ENCODE measurements at regions not wholly inside any gene's neighbourhood (a gene's known extent, or its start where the extent isn't known, plus 50 kb on each side); places are given as distances from the start of the nearest gene placed in this dataset.

DNA sequence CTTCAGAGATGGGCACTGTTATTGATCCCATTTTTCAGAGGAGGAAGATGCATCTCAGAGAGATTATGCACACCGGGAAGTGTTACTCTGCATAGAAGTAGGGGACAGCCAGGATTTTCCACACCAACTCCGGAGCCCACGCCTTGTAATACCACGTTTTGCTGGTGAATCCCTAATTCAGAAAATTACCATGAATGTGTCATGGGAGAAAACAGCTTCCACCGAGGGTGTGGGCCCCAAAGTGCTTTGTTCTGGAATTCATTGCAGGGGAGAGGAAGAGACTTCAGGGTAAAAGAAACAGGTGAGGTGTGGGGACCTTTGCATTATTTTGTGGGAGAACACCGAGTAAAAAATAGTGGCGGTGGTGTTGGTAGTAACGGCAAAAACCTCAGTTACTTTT is 1051.4 kb upstream of the RBFOX1 start:
- no peak for DNase-seq (ENCODE audit: low spot score)

DNA sequence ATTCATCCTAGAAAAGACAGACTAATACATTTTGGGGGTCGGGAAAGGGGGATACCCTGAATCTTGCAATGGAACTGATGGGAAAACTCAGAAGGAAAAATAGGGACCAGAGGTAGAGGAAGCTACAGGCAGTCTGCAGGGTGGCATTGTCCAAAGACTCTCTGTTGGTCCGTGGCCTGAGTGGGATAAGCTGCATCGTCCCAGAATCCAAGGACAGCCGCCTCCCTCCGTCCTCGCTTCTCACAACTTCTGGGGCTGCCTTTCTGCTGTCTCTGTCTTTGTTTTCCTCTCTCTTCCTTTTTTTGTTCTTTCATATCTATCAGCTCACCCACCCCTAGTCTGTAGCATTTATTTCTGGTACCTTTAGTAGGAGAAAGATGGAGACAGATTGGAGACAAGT is 1052.6 kb upstream of the RBFOX1 start:
- DNase-seq (ENCODE audit: low spot score) = no peak

DNA sequence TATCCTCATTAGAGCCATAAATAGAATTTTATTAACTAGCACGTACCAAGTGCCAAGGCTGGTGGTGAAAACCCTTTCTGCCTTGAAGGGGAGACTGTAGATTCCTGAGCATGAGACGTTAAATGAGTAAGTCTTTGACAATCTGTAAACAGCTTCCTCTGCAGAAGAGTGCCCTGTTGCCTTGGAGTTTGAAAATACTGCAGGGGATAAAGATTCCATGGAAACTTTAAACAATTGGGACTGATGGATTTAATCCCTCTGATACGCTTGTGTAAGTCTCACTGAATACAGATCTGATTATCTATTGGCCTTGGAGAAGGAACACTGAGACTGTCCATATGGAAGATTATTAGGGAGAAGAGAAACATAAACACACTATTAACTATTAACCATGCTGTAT is 1053.4 kb upstream of the RBFOX1 start:
- DNase-seq (ENCODE audit: low spot score) = no peak

DNA sequence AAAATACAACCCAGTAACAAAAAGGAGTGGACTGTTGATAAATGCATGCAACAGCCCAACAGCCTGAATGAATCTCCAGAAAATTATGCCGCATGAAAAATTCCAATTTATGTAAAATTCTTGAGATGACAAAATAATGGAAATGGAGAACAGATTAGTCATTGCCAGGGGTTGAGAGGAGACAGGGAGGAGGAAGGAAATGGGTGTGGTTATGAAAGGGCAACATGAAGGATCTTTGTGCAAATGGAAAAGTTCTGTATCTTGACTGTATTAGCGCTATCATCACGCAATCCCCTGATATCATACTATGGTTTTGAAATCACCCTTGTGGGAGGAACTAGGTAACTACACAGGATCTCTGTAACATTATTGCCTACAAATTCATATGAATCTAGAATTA is 1058.3 kb upstream of the RBFOX1 start:
- DNase-seq (ENCODE audit: low spot score) = no peak

DNA sequence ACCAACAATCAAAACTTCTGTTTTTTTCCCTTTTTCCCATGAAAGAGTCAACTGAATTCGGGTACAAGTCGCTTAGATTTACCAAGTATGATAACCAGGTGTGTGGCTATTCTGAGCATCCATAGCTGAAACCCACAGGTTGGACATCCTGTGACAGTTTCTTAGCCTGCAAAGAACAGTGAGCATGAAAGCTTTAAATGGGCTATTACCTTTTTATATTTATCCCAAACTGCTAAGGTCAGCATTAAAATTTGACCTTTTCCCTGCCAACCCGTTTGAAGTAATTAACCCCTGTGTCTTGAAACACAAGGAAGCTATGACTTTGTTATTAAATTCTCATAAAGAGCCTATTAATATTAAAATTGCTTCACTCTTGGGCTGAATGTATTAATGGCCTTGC is 1065.0 kb upstream of the RBFOX1 start:
- no peak for DNase-seq (ENCODE audit: low spot score)

DNA sequence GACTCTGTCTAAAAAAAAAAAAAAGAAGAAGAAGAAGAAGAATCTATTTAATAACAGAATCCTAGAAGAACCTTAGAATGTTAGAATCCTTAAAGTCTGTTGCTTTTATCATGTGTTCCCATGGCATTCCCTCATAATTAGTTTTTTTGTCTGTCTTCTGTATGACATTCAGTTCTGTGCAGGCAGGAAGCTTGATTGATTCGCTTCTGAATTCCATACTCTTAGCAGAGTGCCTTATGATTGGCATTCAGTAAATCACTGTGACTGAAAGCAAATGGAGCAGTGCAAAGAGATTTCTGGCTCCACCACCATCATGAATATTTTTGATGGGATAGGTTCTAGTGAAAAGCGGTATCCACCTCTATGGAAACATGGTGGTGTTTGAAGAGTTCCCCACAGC is 1065.9 kb upstream of the RBFOX1 start:
- DNase-seq (ENCODE audit: low spot score) = no peak

DNA sequence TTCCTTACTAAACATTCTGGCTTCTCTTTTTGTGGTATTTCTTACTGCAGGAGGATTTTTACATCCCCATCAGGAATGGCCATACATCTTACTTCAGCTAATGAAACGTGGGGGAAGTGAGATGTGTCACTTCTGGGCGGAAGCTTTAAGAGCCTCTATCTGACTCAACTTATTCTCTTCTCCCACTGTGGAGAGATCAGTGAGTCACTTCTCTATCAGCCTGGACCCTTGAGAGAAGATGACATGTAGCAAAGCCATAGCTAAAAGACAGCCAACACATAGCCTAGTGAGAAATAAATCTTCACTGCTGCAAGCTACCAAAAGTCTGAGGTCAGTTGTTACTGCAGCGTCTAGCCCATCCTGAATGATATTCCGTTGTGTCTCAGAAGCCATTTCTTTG is 1066.7 kb upstream of the RBFOX1 start:
- DNase-seq (ENCODE audit: low spot score) = no peak

DNA sequence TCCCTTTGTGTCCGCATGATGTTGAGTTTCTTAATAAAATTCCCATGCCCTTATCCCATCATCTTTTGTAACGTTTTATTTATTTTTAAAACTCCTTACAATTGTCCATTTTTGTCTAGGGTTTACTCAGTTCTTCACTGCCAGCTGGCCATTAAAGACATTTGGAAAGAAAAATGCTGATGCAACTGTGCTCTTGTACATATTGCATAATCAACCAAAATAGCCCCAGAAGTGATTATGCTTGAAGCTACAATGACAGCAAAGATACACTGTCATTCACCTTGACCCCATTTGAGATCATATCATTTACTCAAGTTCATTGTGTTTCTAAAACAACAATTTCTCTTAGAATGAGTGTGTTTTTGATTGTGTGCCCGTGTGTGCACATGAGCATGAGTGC is 1074.6 kb upstream of the RBFOX1 start:
- DNase-seq (ENCODE audit: low spot score) = no peak

DNA sequence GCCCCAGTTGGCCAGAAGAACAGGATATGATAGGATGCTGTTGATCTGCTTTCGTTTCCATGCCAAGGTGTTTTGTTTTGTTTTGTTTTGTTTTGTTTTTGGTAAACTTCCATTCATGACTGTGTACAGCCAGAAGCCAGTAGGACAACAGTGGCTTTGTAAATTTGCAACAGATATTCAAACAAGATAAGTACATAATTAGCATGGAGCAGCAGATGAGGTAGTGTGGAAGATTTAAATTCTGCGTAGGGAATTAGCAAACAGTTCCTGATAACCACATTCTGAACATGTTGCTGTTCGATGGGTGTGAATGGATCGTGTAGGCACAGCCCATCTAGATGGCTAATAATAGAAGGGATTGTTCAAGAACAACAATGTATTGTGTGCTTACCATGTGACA is 1080.1 kb upstream of the RBFOX1 start:
- DNase-seq (ENCODE audit: low spot score) = no peak

DNA sequence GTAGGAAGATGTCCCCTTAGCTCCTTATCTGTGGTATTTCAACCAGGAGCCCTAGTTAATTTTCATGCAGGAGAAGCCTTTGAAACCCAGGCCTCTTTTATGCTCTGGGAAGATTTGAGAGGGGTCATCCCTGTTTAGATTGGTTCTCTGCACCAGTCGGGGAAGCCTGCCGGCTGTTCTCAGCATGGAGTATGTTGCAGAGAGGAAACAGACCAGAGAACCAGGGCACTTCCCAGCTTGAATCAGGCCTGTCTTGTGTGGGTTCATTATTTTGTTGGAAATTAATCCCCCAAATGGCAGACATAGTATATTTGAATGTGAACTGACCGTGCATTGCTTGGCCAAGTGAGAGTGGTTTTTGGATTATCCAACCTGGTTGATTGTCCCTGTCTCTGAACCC is 1082.1 kb upstream of the RBFOX1 start:
- DNase-seq (ENCODE audit: low spot score) = no peak

DNA sequence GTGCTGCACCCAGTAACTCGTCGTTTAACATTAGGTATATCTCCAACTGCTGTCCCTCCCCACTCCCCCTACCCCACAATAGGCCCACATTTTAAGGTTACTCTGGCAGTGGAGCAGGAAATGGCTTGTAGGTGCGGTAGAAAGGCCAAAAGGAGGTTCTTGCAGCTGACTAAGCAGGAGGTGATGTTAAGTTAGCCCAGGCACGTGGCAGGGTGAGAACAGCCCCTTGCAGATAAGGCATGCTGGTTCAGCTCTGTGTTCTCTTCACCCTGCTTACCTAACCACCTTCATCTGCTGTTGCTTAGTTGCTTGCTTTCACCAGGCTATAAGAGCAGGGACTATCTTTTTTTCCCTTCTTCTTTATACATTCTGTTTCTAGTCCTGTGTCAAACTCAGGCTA is 1082.8 kb upstream of the RBFOX1 start:
- DNase-seq (ENCODE audit: low spot score) = no peak

DNA sequence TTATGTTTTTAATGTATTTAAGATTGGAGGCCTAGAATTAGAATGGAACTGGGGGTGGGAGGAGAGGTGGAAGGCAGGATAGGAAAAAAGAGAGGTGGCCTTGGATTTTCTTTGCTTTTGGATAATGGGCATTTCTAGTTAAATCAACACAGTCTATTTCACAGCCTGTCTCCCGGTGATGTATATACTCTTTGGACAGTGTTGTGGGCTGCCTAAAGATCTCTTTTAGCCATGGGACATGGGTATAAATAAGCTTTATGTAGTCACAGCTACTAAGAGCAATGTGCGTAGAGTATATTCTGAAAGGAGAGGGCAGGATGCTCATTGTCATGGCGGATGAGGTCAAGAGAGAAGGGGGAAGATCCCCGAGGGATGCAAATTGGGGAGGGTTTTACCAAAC is 1084.4 kb upstream of the RBFOX1 start:
- DNase-seq (ENCODE audit: low spot score) = no peak

DNA sequence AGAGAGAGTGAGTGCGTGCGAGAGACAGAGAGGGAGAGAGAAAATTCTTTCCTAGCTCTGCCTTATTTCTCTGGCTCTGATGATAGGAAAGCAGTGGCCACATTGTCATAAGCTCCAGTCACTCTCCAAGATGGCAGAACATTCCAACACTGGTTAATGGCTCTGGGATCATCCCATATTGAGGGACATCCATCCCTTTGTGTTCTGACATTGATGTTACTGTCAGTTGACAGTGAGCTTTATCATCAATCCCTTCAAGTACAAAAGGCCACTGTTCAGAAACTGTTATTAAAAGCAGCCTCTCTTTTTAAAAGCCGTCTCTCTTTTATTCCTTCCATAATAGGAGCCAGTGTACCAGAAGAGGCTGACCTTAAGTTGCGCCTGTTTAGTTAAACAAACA is 1084.9 kb upstream of the RBFOX1 start:
- no peak for DNase-seq (ENCODE audit: low spot score)

DNA sequence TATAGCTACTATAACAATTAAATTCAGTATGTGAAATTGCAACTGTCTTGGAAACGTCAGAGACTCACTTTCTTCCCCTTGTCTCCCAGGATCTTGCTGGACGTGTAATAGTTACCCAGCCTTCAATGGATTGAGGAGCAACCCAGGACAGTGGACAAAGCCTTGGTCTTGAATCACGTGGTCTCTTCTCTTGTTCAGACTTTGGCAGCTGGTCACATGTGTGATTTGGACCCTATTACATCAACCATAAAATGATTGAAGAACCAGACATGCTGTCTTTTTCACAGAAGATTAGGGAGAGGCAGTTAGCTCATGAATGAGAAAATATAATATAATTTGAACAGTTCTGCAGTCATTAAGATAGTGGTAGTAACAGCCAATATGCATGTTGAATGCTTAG is 1085.5 kb upstream of the RBFOX1 start:
- no peak for DNase-seq (ENCODE audit: low spot score)

DNA sequence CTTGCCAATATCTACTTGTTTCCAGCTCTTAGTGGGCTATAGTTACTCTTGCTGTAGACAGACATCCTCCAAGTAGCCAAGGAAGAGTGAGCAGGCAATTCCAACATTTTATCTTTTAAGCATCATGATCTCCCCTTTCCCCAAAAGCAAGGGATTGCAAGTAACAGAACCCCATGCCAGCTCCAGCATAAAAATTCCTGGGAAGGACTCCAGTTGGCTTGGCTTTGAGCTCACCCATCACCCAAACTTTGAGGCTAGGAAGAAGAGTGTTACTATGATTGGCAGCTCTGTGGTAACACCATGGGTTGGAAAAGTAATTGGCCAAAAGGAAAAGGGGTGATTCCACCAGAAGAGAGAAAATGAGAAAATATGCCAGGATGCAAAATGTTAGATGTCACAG is 1086.4 kb upstream of the RBFOX1 start:
- no peak for DNase-seq (ENCODE audit: low spot score)

DNA sequence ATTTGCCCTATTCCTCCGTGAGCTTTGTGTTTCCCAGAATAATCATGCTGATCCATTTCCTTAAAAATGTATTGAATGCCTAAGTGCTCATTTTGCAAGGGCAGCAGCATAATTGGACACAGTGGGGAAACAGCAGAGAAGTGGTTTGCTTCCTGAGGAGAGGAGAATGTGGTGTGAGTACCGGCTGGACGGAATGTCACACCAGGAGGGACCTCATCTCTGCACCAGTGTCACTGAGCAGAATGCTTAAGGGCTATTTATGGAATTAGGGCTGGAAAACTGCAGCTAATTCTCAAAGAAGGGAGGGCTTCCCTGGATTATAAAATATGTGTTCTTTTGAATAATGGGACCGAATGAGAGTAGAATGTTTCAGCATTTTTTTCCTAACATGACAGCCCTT is 1100.6 kb upstream of the RBFOX1 start:
- no peak for DNase-seq (ENCODE audit: low spot score)

DNA sequence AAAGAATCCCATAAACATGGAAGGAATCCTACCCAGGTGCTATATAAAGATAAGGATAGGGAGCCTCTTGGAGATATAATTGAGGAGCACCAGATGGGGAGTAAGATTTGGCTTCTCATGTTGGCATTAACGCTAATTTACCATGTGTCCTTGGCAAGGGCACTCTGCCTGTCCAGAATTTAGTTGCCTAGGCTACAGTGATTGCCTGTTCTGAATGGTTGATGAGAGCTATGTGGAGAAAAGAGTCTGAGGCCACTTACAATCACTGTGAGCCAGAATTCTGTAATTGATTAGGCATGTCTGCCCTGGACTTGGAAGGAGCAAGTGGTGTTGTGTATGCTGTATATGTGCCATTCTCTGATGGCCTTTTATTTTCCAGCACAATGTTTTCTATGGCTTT is 1101.2 kb upstream of the RBFOX1 start:
- no peak for DNase-seq (ENCODE audit: low spot score)

DNA sequence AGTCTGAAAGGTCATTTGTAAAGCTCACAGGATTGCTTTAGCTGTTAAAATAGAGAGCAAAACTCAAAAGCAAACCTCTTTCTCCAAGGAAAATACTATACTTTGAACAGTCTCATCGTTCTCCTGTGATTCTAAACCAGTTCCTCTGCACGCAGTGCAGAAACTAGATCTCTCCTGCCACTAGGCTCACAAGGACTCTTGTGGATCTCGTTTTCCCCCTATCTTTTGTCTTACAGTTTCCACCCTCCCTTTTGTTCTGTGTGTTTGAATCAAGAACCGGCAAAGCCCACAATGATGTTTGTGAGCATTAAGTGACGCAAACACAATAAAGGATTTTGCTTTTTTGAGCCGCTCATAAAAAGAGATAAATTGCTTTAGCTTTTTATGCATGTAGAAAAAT is 1103.5 kb upstream of the RBFOX1 start:
- no peak for DNase-seq (ENCODE audit: low spot score)

DNA sequence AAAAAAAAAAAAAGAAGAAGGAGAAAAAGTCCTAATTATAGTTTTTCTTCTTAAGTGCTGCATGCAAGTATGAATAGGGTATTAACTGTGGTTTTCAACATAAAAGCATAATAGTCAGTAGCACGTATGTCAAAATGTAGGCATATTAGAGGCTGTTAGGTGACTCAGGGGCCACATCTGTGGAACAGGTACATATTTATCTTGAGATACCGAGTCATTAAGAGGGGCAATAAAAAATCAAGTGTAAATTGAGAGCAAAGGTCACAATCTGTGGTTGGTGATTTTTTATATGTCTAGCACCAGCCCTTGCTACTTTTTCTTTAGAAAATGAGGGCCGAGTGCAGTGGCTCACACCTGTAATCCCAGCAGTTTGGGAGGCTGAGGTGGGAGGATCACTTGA is 1113.8 kb upstream of the RBFOX1 start:
- no peak for DNase-seq (ENCODE audit: low spot score)

DNA sequence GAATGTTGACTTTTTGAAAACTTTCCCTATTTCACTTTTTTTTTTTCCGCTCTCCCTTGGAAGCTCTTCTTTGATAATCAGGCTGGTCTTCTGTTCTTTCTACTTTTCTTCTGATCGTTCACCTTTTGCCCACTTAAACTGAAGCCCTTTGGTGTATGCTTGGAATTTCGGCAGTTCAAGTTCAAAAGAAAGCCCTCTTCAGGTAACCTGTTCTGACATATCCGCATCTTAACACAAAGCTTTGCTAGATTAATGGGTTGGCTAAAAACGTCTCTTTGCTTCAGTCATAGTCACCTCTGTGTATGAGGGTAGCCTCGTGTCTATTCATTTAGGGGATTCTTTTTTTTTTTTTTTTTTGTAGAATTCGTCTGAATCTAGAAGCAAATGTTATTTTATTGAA is 1115.8 kb upstream of the RBFOX1 start:
- no peak for DNase-seq (ENCODE audit: low spot score)

DNA sequence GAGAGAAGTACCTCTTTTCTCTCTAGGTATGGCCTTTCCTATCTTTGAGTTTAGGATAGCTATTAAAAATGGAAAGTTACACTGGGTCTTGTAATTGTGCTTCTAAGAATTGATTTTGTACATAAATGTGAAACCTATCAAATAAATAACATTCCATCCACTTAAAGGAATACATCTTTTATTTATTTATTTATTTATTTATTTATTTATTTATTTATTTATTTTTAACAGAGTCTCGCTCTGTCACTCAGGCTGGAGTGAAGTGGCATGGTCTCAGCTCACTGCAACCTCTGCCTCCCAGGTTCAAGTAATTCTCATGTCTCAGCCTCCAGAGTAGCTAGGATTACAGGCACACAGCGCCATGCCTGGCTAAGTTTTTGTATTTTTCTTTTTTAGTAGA is 1114.0 kb upstream of the EEF2KMT start:
- DNase-seq (ENCODE audit: low spot score) = no peak

DNA sequence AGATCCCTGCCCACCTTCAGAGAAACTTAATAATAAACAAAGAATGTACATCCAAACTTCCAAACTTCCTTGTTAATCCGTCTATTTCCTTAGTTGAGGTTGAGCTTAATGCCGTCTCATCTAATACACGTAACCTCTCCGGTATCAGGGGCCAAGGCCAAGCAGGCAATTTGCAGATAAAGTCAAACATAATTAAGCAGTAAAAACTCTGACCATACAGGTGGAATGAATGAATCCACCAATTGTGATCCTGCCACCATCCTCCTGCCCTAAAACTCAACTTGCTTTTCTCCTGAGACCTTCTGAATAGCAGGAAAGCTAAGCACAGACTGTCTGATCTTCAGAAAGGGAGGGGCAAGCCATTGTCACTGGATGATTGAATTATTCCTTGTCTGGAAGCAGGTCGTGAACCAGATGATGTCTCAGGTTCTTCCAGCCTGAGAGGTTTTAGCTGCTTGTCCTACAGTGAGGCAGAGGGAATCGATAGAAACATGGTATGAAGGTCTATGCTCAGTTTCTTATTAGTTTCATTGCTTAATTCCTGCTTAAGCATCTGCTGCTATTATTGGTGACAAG is 1111.8 kb upstream of the EEF2KMT start:
- no peak for DNase-seq (ENCODE audit: low spot score)

DNA sequence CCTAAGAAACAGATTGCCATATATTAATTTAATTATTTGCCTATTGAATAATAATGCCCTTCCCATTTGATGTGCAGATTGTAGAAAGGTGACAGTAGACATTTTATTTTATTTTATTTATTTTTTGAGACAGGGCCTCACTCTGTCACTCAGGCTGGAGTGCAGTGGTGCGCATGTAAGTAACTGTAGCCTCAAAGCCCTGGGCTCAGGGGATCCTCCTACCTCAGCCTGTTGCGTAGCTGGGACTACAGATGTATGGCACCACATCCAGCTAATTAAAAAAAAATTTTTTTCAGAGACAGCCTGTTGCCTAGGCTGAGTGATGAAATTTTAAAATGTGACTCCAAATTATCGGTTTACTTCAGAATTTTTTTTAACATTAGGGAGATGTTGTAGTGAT is 1110.0 kb upstream of the EEF2KMT start:
- no peak for DNase-seq (ENCODE audit: low spot score)

DNA sequence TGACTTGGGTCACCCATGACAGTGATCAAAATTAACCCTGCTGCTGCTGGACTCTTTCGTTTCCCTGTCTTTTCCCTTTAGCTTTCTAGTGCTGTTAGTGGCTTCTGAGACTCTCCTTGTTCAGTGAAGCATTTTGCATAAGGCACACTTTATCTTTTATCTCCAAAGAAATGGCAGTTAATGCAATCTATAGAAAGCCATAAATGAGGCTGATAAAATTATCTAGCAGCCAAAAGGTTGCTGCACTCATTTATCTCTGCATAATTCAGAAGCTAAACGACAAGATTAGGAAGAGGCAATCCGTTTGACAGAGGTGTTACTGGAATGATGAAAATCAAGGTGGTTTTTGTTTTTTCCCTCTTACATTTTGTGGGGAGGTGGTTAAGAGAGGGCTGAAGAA is 1109.5 kb upstream of the EEF2KMT start:
- no peak for DNase-seq (ENCODE audit: low spot score)

DNA sequence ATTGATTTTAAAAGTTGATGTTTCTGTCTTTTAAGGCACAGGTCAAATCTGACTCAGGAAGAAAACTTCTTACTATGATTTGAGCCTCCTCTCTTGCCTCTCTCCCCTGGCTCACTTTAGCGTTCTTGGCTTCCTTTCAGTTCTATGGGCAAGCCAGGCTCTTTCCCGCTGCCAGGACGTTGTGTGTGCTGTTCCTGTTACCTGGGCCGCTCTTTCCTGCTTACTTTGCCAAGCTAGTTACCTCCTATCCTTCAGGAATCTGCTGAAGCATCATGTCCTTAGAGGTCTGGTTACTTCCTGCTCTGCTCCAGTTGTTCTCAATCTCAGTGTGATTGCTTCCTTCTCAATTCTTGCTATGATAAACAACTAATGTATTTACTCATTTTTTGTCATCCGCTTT is 1108.5 kb upstream of the EEF2KMT start:
- DNase-seq (ENCODE audit: low spot score) = no peak
